RCC 7860 (cell line): ENCODE measurements at regions not wholly inside any gene's neighbourhood (a gene's known extent, or its start where the extent isn't known, plus 50 kb on each side); places are given as distances from the start of the nearest gene placed in this dataset.
"Not testable (repeated sequence)": the region's sequence is repeated elsewhere in the genome, so short reads cannot be mapped to it uniquely, and the experiment has no call there.

Experiments used
- DNase-seq: peaks from one replicate; pipeline ENCODE4 v3.0.0-alpha.2; 2015; ENCODE audit warnings: low spot score
- FAIRE-seq: peaks from 2 replicates; lab custom pipeline; 2012; peaks lifted over from hg19 to GRCh38; lab: Jason Lieb, UNC

- no peak for FAIRE-seq
- DNase-seq = no peak
Observed at GRCh38 chr12:114864837-114865551, 181.0 kb upstream of the TBX3 start.

GRCh38 chr12:114863911-114864310 is 179.9 kb upstream of the TBX3 start:
- no peak for FAIRE-seq

DNA sequence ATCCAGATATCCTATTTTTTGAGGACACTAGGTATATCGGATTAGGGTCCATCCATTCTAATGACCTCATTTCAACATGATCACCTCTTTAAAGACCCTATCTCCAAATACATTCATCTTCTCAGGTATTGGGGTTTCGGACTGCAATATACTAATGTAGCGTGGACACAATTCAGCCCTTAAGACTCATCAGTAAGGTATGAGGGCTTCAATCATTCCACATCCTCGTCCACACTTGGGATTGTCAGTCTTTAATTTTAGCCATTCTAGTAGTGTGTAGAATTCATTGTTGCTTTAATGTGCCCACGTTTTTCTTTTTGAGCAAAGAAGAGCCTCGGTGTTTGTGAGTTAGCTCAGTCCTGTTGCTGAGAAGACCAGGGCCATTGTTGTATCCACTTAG is 177.0 kb upstream of the TBX3 start:
- DNase-seq (no peak), FAIRE-seq (no peak)

More at GRCh38 chr12:114863911-114864310, 179.9 kb upstream of the TBX3 start:
- DNase-seq = no peak

- DNase-seq (no peak), FAIRE-seq (no peak)
Observed at GRCh38 chr12:114858388-114859146, 174.6 kb upstream of the TBX3 start.

DNA sequence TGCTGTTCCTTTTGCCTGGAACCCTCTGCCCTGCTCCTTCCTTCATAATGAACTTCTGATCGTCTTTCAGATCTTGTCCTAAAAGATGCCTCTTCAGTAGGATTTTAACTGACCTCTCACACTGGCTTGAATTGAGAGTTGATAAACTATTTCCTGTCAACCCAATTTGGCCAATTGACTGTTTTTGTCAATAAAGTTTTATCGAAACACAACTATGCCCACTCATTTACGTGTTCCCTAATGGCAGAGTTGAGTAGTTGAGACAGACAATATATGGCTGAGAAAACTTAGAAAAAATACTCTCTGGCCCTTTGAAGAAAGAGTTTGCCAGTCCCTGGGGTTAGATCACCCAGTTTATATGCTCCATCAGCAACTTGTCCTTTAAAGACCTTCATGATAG is 171.7 kb upstream of the TBX3 start:
- DNase-seq (no peak), FAIRE-seq (no peak)

DNA sequence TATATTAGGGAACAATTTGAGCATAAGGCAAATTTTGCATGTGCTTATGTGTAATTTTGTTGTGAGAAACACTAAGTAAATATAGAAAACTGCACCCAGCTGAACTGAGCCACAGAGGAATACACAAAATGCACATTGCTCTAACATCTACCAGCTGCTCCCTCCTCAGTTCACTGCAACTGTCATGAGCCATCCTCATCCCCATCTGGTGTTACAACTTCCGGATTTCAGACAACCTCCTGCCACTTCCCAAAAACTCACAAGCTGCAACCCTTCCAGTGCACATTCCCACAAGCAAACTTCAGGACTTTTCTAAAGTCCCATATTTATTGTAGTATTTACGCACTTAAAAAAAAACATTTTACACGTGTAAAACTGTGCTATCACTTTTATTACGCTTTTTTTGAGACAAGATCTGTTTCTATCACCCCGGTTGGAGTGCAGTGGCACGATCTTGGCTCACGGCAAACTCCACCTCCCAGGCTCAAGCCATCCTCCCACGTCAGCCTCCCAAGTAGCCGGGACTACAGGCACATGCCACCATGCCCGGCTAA is 169.1 kb upstream of the TBX3 start:
- no peak for DNase-seq
- no peak for FAIRE-seq

- no peak for DNase-seq
- FAIRE-seq = no peak
Observed at GRCh38 chr12:114851981-114852380, 168.0 kb upstream of the TBX3 start.

- peak; percentile 12 for FAIRE-seq
- DNase-seq = no peak
Observed at GRCh38 chr12:114850661-114851275, 166.8 kb upstream of the TBX3 start.

DNA sequence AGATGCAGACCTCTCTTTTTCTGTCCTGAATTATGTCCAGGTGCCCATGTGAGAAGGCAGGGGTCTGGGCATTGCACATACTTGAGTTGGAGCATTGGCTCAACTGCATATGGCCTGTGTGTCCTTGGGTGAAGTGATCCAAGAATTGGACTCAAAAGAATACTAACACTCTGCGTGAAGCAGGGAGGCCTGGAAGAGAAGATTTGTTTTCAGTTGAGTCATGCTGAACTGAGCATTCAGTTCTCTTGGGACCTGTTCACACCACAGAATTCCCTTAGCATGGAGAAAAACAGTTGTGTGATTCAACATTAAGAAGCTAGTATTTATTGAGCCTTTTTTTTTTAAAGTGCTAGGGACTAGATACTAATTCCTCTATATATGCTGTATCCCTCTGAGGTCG is 164.7 kb upstream of the TBX3 start:
- FAIRE-seq = no peak
- no peak for DNase-seq

DNA sequence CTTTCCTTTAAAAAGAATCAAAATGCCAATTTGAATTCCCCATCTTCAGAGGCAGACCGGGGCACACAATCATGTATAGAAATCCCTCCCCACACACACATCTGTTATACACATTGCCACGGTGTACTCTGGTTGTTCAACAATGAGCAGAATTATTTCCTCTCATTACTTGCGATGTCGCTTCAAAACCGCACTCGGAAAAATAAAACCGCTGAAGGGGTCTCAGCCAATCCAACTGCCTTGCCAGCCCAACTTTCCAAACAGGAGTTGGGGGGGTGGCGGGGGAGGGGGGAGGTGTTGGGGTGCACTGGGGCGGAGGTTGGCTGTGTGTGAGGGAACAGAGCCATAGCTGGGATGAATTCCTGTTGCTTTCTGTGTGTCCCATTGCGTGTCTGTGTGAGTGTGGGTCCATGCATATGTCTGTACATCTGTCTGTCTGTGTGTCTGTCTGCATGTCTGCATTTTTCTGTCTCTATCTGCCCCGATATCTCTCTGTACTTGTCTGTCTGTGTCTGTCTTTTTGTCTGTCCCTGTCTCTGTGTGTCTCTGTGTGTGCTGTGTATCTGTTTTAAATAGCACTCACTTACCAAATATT is 163.6 kb upstream of the TBX3 start:
- DNase-seq = no peak
- no peak for FAIRE-seq

GRCh38 chr12:114846771-114847170 is 162.8 kb upstream of the TBX3 start:
- DNase-seq (no peak), FAIRE-seq (no peak)

- DNase-seq = no peak
- FAIRE-seq = no peak
Observed at GRCh38 chr12:114841557-114842251, 157.7 kb upstream of the TBX3 start.

GRCh38 chr12:114838480-114838879 is 154.5 kb upstream of the TBX3 start:
- DNase-seq (no peak), FAIRE-seq (no peak)

- DNase-seq = no peak
- no peak for FAIRE-seq
Observed at GRCh38 chr12:114836609-114837008, 152.6 kb upstream of the TBX3 start.

DNA sequence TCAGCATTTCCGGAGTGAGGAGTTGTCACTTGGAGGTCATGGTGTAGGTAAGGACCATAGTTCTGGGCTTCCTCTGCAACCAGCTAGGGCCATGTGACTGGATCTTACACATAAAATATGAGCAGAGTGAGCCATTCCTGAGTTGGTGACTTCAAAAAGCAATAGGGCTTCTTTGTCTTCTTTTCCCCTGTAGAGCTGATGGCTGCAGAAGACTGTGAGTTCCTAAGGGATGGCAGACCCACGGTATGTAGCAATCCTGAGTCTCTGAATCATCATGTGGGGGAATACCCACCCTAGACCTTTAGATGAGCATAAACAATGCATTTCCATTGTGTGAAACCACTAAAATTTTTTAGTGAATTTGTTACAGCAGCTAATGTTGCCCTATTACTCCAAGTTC is 151.1 kb upstream of the TBX3 start:
- peak; percentile 32 for DNase-seq
- FAIRE-seq = no peak

GRCh38 chr12:114834621-114835020 is 150.6 kb upstream of the TBX3 start:
- DNase-seq (peak; percentile 40), FAIRE-seq (no peak)

- FAIRE-seq = no peak
- DNase-seq = no peak
Observed at GRCh38 chr12:114829833-114830232, 145.9 kb upstream of the TBX3 start.

DNA sequence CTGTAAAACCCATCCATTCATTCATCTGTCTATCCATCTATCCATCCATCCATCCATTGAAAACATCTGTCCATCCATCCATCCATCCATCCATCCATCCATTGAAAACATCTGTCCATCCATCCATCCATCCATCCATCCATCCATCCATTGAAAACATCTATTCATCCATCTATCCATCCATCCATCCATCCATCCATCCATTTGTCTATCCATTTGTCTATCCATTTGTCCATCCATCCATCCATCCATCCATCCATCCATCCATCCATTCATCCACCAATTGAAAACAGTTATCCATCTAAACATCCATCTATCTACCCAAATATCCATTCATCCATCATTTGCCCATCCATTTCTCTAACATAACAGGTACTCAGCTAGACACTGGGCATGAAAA is 145.3 kb upstream of the TBX3 start:
- not testable (repeated sequence) for FAIRE-seq, DNase-seq

GRCh38 chr12:114827461-114827860 is 143.5 kb upstream of the TBX3 start:
- DNase-seq (no peak), FAIRE-seq (no peak)

DNA sequence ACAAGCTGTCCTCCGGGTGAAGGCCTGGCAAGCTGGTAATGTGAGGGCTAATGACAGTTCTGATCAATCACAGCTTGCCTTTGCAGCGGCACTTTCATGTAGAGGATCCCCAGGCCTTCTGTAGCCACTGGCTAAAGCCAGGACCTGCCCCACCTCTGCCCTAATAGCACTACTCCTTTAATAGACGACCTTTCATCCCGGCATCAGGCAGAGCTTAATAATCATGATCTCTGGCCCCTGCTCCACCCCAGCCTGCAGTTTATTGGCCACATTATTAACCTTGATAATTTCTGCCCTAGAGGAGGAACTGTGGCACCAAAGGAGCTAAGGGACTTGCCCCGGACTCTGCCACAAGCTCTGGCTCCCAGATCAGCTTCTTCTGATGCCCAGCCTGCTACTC is 142.3 kb upstream of the TBX3 start:
- DNase-seq (no peak), FAIRE-seq (no peak)

DNA sequence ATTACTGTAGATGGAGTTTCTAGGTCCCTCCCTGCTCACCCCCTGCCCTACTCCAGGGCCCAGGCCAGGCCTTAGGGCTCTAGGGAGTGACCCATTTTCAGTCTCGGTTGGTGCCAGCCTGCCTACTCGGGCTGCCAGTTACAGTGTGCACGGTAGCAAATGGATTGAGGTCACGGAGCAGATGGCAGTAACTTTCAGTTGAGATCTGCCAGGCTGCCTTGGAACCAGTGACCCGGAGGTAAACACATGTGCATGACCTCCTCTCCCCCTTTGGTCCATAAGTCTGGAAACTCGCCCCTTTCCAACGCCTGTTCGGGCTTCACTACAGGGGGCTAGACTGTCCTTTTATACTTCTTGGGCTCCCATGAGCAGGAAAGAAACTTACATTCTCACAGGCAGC is 139.7 kb upstream of the TBX3 start:
- no peak for FAIRE-seq

More for the DNA sequence above, 139.7 kb upstream of the TBX3 start:
- no peak for DNase-seq
